CD4-positive, alpha-beta T cell treated with Interleukin-6 for 4 hours (primary cell): ENCODE measurements at regions not wholly inside any gene's neighbourhood (a gene's known extent, or its start where the extent isn't known, plus 50 kb on each side); places are given as distances from the start of the nearest gene placed in this dataset.
"Not testable (repeated sequence)": the region's sequence is repeated elsewhere in the genome, so short reads cannot be mapped to it uniquely, and the experiment has no call there.

Source experiments
- DNase-seq: peaks from one replicate; pipeline ENCODE4 v3.0.0-alpha.2; 2020; ENCODE audit warnings: mixed read lengths

GRCh38 chr5:27818888-27819287, 780.5 kb upstream of the CDH9 start:
- DNase-seq, result no peak

- DNase-seq, result no peak
Measured at GRCh38 chr5:27814983-27815382, 776.6 kb upstream of the CDH9 start.

- no peak for DNase-seq
Measured at GRCh38 chr5:27814286-27814685, 775.9 kb upstream of the CDH9 start.

- no peak for DNase-seq
Measured at GRCh38 chr5:27810458-27810857, 772.1 kb upstream of the CDH9 start.

GRCh38 chr5:27797220-27797619, 758.8 kb upstream of the CDH9 start:
- no peak for DNase-seq

- no peak for DNase-seq
Measured at GRCh38 chr5:27788184-27788583, 749.8 kb upstream of the CDH9 start.

- DNase-seq, result no peak
Measured at GRCh38 chr5:27784317-27784716, 745.9 kb upstream of the CDH9 start.

GRCh38 chr5:27778121-27778520, 739.7 kb upstream of the CDH9 start:
- no peak for DNase-seq

GRCh38 chr5:27773636-27774035, 735.2 kb upstream of the CDH9 start:
- no peak for DNase-seq

- no peak for DNase-seq
Measured at GRCh38 chr5:27773166-27773565, 734.8 kb upstream of the CDH9 start.

- DNase-seq, result no peak
Measured at GRCh38 chr5:27769748-27770402, 731.5 kb upstream of the CDH9 start.

GRCh38 chr5:27748847-27749246, 710.5 kb upstream of the CDH9 start:
- DNase-seq, result no peak

GRCh38 chr5:27743383-27743979, 705.1 kb upstream of the CDH9 start:
- not testable (repeated sequence) for DNase-seq

GRCh38 chr5:27742805-27743204, 704.4 kb upstream of the CDH9 start:
- no peak for DNase-seq

GRCh38 chr5:27734838-27735237, 696.5 kb upstream of the CDH9 start:
- no peak for DNase-seq

- no peak for DNase-seq
Measured at GRCh38 chr5:27733237-27733636, 694.9 kb upstream of the CDH9 start.

GRCh38 chr5:27727254-27727653, 688.9 kb upstream of the CDH9 start:
- DNase-seq, result no peak

- no peak for DNase-seq
Measured at GRCh38 chr5:27722337-27722736, 684.0 kb upstream of the CDH9 start.

- DNase-seq, result no peak
Measured at GRCh38 chr5:27708534-27708933, 670.1 kb upstream of the CDH9 start.

- no peak for DNase-seq
Measured at GRCh38 chr5:27706832-27707231, 668.4 kb upstream of the CDH9 start.

- DNase-seq, result no peak
Measured at GRCh38 chr5:27705661-27706060, 667.3 kb upstream of the CDH9 start.

GRCh38 chr5:27701931-27702903, 663.8 kb upstream of the CDH9 start:
- DNase-seq, result no peak

GRCh38 chr5:27700526-27700925, 662.1 kb upstream of the CDH9 start:
- DNase-seq, result no peak

- no peak for DNase-seq
Measured at GRCh38 chr5:27682600-27682999, 644.2 kb upstream of the CDH9 start.
